Activated CD4-positive, CD25-positive, alpha-beta regulatory T cell treated with anti-CD3 and anti-CD28 coated beads, Interleukin-2, amount 50 U/mL, for 72 hours (primary cell): ENCODE measurements at regions not wholly inside any gene's neighbourhood (a gene's known extent, or its start where the extent isn't known, plus 50 kb on each side); places are given as distances from the start of the nearest gene placed in this dataset.

Experiments
- DNase-seq: peaks from one replicate; pipeline ENCODE4 v3.0.0; 2021

DNA sequence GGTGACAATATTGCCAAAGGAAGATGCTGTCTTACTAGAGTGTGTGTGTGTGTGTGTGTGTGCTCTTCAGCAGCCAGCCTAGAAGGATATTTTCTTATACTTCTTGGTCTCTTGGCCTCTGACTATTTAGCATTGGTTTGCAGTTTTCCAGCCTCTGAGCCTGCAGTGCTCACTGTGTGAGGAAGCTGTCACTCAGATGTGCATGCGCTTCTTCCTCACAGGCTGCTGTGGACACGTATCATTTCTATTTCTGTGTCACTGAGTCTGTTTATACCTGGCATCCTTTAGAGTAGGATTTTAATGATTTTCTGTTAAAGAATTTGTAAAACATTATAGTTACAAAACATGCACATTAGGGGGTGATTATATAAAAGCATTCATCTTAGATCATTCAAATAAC lies 83.3 kb downstream of the ALDH8A1 start:
- DNase-seq: no peak

DNA sequence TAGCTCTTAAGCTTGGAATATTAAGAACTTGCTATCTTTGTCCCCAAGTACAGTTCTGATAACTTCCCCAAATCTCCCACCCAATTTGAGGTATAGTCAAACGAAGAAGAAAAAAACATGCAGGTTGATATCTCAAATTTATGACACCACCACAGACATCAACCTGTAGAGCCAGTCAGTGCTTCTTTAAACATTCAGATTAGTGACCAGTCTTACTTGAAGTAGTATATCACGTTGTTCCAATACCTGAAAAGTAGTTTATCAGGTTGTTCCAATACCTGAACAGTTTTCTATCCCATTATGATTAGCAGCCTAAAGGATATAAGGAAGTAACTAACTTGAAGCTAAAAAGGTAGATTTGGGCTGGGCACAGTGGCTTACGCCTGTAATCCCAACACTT lies 85.3 kb downstream of the ALDH8A1 start:
- DNase-seq: no peak

DNA sequence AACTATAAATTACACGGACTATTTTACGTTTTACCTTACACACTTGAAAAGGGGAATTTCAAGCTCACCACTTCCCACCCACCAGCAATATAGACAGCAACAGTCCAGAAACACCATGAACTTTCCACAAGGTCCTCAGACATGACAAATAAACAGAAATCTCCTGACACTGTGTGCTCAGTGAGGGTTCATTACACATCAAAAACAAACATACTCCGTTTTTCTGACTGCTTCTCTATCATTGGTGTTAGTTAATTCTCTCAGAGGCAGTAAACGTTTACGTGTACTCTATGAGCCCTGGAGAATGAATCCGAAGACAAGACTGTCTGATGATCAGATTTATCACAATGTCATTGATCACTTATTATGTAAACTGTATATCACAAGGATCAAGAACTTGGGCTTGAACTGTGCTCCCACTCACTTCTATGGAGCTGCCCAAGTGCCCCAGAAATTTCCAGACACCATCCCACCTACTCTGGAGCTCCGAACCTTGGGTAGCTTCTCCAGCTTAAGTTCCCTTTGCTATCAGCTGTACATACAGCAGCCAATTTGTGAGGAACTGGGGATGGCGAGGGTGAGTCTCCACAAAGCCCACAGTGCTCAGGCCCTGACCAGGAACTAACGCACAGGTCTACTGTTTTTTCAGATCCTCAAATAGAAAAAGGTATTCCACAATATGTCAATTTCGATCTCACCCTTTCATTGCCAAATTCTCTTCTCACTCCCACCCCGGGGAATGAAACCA lies 86.0 kb downstream of the ALDH8A1 start:
- DNase-seq: no peak

DNA sequence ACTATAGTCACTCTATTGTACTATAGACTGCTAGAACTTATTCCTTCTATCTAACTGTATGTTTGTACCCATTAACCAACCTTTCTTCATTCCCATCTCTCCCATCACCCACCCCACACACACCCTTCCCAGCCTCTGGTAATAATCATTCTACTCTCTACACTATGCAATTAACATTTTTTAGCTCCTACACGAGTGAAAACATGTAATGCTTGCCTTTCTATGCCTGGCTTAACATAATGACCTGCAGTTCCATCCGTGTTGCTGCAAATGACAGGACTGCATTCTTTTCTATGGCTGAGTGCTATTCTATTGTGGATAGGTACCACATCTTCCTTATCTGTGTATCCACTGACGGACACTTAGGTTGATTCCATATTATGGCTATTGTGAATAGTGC lies 95.5 kb downstream of the ALDH8A1 start:
- DNase-seq: no peak

DNA sequence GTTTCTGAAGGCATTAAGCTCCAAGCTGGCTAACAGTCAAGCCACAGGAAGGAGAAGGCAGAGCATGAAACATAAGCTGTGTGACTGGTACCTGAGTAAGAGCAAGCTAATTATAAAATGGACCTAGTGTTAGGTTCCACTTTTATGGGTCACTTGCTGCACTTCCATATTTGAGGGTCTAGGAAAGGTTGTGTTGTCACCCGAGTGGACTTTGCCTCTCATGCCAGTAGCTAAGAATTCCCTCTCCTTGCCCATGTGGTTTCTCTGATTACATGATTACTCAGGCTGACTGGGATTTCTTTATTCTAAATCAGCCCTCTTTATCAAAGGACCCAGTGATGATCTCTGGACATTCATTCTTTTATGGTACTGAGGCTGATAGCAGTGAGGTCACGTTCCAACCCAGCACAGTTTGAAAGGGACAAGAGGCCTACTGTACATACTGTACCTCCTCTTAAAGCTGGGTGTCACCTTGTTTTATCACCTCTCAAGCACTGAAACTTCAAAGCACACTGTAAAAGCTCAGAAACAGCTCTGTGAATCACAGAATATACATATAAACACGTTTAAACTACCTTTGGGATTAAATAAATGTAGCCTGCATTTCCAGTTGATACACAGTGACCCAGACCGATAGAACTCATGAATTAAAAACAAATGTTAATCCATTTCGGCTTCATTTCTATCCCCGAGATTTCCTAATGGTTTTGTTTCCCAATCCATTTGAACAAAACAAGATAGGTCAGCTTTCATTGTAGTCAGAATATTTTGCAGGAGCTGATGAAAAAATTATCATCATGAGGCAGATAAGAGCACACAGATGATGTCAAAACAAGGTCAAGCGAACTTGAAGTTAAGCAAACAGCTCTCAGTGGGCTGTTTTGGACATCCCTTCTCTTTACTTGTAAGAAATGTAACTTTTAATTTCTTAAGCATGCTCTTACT lies 96.5 kb downstream of the ALDH8A1 start:
- DNase-seq: no peak

DNA sequence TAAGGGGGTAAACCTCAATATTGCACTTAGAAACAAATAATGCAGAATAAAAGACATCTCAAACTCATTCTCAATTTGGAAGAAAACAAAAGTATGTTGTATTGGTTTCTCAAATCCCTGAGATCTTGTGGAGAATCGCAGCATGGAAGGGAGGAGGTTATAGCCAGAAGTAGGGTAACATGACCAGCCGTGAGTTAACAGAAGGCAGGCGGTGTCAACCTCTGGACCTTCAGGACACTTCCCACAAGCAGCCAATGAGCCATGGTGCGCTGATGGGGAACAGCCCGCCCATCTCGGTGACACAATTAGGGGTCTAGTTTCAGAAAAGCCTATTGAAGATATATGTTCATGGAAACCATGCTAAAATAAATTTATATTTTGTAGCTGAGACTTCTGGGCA lies 98.4 kb downstream of the ALDH8A1 start:
- DNase-seq: no peak

DNA sequence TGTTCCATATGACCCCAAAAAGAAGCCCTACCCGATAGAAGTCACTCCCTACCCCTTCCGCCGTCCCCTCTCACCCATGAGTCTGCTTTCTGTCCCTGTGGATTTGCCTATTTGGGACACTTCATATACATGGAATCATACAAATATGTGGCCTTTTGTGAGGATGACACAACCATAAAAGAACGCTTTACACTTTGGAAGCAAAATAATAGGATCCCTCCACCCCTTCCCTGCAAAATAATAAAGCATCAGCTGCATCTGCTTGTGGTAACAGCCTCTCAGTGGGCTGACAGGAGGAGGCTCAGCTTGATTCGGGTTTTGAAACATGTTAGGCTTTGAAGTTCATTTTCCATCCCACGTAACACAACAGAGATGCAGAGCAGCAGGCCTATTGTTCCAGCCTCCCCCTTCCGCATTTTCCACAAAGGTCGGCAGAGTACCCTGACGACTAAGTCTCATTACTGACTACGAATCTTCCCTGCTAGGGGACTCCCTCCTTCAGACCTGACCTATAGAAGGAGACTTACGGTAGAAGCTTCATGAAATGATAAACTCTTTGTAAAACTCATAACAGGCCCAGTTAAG lies 99.1 kb downstream of the ALDH8A1 start:
- no peak for DNase-seq

DNA sequence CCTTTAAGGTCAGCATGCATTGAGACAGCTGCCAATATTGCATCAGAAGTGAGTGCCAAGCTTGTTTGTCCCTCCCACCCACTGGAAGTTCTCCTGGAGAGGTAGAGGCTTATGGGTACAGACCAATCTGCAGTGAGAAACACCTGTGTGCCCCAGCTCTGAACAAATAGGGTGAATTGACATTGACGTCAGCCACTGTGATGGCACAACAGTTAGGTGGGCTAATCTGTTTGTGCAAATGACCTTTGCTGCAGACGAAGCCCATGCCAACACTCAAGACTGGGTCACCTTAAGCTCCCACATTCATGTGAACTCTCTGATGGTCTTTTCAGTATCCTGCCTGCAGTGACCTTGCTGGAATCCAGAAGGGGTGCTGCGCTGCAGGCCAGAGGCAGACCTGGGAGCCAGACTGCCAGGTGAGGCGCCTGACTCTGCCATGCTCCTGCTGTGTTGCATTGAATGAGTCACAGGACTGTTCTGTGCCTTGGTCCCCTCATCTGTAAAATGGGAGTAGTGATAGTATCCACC lies 99.9 kb downstream of the ALDH8A1 start:
- DNase-seq: no peak

DNA sequence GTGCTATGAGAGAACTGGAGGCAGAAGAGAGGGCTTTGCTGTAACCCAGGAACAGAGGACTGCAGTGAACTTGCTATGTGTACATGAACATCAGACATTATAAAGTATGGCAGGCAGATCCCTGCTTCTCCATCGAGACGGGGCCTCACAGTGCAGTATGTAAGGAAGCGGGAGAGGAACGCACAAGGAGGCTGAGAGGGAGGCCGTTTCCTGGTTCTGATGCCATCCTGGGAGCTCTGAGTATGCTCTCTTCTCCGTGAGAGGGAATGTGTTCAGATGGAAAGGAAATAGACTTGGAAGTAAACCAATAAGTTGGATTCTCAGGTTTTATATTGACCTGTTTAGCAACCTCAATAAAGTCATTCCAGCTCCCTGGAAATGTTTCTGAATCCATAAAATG lies 101.8 kb downstream of the ALDH8A1 start:
- DNase-seq: no peak

DNA sequence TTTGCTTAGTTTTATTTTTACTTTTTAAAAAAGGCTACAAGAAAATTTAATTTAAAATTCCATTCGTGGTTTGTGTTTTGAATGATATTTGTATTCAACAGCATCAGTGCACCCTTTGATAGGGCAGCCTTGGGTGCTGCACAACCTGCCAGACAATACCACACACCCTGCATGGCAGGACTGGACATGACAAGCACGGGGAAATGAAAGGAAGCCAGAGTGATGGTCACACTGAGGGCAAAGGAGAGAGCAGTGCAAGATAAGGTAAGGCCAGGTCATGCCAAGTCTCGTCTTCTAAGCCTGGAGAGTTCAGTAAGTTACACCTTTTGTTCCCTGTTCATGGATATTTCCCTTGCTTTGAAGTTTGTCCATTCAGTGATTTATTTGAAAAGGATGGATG lies 103.0 kb downstream of the ALDH8A1 start:
- no peak for DNase-seq

DNA sequence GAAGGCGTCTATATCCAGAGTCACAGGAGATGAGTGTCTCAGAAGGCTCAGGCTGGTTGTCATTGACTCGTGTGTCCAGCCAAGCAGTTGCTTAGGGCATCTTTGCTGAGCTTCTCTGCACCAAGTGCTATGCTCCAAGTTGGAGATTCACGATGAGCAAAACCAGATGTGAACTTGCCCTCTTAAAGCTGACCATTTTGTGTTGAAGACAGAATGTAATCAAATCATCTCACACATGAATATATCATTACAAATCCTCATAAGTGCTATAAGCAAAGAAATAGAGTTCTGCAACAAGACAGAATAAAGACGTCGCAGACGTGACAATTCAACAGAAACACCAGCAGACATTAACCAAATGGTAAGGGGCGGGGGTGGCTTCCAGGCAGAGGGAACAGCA lies 103.9 kb downstream of the ALDH8A1 start:
- no peak for DNase-seq

DNA sequence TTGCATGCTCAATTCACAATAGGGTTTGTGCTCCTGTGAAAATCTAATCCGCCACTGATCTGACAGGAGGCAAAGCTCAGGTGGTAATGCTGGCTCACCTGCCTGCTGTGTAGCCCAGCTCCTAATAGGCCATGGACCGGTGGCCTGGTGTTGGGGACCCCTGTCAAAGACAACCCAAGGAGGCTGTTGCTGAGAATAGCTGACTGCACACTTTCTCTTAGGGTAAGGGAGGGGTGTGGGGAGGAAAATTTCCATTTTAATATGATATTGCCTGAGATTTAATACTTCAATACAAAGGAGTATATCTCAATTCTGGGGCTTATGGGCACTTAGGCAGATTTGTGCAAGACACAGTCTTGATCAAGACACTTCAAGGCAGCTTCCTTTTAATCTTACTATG lies 105.8 kb downstream of the ALDH8A1 start:
- no peak for DNase-seq

DNA sequence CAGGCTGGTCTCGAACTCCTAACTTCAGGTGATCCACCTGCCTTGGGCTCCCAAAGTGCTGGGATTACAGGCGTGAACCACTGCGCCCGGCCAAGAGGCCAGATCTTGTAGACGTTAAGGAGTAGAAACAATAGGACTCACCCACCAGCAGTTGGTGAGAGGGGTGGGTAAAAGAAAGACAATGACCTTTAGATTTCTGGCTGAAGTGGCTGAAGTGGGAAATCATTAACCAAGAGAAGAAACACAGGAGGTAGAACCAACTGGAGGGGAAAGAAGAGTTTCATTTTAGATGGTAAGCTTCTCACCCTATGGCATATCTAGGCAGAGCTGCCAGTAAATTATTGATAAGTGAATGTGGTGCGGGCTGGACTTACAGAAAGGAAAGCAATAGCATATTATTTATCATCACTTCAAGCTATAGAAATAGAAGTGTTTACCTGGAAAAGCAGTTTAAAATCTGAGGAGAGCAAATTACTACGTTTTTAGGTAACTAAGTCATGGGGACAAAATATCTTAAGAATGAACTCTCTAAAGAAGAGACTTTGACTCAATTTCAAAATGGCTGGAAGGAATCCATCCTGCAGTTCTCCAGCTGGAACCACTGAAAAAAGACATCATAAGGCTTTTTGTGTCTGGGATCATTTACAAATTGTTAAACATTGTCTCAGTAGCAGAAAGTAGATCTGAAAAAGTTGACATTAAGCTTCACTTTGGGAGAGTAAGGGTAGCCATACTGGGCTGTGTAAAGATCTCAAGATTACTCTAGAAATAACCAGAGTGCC lies 109.6 kb downstream of the ALDH8A1 start:
- no peak for DNase-seq

DNA sequence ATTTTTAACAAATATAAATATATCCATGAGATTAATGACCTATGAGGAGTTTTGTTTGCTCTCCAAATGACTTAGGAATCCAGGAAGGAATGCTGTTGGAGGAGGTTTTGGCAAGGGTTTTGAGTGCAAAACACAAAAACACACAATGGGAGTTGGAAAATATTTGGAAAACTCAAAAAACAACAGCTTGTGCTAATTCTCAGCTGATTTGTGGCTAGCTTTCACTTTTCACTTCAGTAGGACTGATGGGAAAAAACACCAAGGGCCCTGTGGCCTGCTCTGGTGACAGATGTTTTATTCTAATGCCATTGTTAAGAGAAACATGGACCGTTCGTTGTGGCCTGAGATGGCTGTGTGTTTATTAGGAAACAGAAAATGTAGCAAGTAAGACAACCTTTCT lies 113.9 kb downstream of the ALDH8A1 start:
- DNase-seq: no peak

DNA sequence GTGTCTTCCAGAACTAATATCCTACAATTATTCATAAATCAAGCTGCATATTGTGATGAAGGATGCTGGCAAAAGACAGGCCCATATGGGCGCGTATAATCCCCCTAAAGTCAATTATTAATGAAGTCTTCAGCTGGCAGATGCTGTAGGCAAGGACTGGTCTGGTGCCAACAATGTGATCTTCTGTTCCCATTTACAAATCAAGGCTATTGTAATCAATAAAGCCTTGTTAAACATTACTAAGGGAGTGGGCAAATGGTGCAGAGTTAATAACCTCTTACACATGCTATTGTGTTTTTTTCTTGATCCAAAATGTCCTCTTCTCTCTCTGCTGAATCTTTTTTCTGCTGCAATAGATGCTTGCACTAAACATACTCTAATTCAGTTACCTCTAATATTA lies 119.0 kb downstream of the ALDH8A1 start:
- no peak for DNase-seq

DNA sequence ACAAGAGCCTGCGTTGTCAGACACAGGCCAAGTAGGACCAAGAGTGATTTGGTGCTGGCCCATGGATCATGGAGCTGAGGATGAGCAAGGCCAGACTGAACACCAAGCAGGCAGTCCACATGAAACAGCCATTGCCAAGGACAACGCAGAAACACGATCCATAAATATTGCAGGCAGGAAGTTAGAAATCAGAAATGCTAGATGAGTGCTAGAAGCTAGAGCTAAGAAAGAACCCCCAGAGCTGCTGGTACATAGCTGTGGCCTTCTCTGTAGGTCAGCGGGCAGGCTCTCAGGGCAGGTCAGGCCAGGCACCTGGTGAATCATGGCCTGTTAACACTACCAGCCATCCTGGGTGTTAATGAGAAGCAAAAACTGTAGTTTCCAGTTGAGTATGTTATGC lies 119.7 kb downstream of the ALDH8A1 start:
- DNase-seq: no peak

DNA sequence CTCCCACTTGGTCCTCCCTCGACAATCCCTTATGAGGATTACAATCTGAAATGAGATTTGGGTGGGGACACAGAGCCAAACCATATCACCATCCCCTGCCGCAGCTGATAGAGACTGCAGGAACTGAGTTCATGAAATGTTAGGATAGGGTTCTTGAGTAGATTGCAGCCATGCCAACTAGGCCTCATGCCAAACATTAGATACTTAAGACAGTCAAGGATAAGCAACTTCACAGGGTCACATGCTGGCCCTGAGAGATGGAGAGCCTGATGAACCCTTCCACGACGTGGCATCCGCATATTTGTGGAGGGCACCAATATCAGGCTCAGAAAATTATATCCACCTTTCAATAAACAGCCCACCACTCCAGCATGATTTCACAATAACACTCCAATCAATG lies 121.3 kb downstream of the ALDH8A1 start:
- no peak for DNase-seq

DNA sequence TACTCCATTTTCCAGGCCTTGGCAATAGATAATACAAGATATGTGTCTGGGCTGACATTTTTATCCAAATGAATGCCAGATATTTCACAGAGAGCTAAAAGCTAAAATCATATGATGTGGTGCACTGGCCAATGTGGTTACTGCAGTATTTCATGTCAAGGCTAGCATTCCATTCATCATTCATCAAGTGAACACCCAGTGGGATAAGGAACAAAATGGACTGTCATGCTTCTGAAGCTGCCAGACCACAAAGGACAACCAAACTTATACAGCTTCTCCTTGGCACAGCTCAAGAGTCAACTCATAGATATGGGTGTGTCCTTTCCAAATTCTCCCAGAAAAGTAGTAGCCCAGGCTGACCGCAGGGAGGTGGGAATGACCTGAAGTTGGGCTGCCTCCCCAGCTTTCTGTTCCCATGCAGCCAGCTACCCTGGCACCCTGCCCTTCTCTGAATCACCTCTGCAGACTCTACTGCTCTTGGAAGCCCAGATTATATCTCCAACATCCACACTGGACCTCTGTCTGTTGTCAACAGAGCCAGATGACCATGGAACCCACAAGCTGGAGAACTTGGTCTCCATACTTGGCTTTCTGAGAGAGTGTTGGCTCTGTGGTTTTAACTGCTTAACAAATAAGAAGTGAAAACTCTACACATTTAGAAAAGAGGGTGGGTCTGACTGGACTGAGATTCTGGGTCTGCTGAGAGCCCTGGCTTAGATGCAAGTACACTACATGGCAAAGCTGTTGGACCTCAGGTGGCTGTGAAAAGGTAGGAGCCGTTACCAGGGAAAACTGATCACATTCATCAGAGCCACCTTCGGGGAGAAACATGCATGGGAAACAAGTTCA lies 122.8 kb downstream of the ALDH8A1 start:
- no peak for DNase-seq

DNA sequence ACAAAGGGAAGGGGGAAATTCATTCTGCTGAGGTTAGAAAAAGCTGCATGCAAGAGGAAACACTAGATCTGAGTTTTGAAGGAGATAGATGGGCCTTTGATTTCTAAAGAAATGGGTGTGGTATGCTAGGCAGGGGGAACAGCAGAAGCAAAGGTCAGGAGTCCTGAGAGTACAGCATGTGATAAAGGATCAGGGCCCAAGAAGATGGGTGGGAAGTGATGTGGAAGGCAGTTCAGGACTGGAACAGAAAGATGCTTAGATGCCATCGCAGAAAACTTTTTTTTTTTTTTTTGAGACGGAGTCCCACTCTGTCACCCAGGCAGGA lies 126.2 kb downstream of the ALDH8A1 start:
- DNase-seq: no peak

DNA sequence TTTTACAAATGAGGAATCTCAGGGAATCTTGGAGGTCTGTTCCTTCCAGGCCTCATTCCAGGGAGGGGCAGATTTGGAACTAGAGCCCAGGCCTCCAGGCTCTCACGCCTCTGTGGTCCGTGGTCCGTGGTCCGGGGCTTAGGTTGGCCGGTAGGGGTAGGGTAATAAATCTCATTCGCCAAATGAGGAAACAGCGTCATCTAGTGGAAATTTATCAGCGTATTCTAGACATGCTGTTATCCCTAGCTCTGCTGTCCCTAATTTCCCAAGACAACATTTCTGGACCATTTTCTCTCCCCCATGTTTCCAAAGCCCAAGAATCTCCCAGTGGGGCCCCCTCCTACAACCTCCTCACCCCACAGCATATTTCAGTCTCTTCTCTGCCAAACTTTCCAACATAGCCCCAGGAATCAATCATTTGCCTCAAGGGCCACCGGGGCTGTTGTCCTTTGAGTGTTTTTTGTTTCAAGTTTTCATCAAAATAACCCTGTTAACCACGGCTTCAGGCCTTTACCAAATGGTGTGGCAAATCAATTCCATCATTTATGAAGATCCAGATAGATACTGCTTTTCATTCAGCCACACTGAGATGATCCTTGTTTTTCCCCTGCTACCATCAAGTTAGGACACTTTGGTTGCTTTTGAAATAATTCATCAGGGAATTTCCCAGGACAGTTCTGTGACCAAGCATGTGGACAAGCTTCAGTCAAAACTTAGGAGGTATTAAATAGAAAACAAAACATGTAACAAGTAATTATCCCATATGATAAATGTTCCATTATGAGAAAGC lies 126.8 kb downstream of the ALDH8A1 start:
- no peak for DNase-seq
